GM12878 (cell line): ENCODE measurements at regions not wholly inside any gene's neighbourhood (a gene's known extent, or its start where the extent isn't known, plus 50 kb on each side); places are given as distances from the start of the nearest gene placed in this dataset.

ENCODE experiments used
- ATAC-seq: fragments of 200-7000 bp; cut with Tn5 transposase; 3 replicates; pipeline ENCODE4 v1.9.1; 2020; ENCODE audit warnings: mild to moderate bottlenecking, moderate library complexity
- BruUV-seq: library from RNA; stranded (reverse); fragments of 400-500 nt; replicated peaks from 2 replicates; lab custom pipeline; 2021; lab: Mats Ljungman, UMichigan
- CTCF ChIA-PET: fragments of 300-600 bp; sonication (Branson Sonifier 250); formaldehyde crosslinking; extraction: SDS; loops from one replicate; lab custom pipeline; 2021; ENCODE audit warnings: inconsistent platforms; lab: Yijun Ruan, JAX
- POLR2A ChIA-PET: fragments of 350-600 bp; formaldehyde crosslinking; extraction: SDS; loops from one replicate; lab custom pipeline; 2021; ENCODE audit warnings: inconsistent platforms; lab: Charles Lee
- RAD21 ChIA-PET: fragments of 300-600 bp; sonication (Branson Sonifier 250); formaldehyde crosslinking; loops from one replicate; lab custom pipeline; 2023; ENCODE audit warnings: antibody characterized with exemption; ENCODE audit not compliant: unreplicated experiment; lab: Charles Lee
- SMC1A ChIA-PET: fragments of 300-600 bp; sonication (Branson Sonifier 250); formaldehyde crosslinking; loops from one replicate; lab custom pipeline; 2023; ENCODE audit not compliant: unreplicated experiment, uncharacterized antibody; lab: Charles Lee
- DNase-seq: peaks from one replicate; pipeline ENCODE4 v3.0.0-alpha.2; 2011; ENCODE audit warnings: low read depth, low spot score
- FAIRE-seq: peaks from 3 replicates; lab custom pipeline; 2011; peaks lifted over from hg19 to GRCh38; lab: Jason Lieb, UNC
- H2AFZ ChIP-seq: 2 replicates; pipeline ENCODE4 v1.6.0; 2011; ENCODE audit warnings: low read depth, low read length, control low read depth; ENCODE audit not compliant: control insufficient read depth
- H3K27ac ChIP-seq: 2 replicates; pipeline ENCODE4 v1.5.1; 2011; ENCODE audit warnings: control low read depth; ENCODE audit not compliant: control insufficient read depth, insufficient read depth
- H3K27me3 ChIP-seq, 2 experiments: replicated peaks in 1 of 2; 2 replicates each; pipeline versions ENCODE4 v1.6.0 to v1.6.1; 2011; ENCODE audit warnings: low read length in 1 of 2; ENCODE audit not compliant: control insufficient read depth in 2 of 2, insufficient read depth in 2 of 2
- H3K36me3 ChIP-seq, 2 experiments: 2 replicates each; pipeline ENCODE4 v1.5.1; 2011; ENCODE audit warnings: low read length in 1 of 2; ENCODE audit not compliant: control insufficient read depth in 2 of 2, insufficient read depth in 2 of 2
- H3K4me1 ChIP-seq: 2 replicates; pipeline ENCODE4 v1.6.1; 2011; ENCODE audit warnings: mild to moderate bottlenecking, low read length, moderate library complexity, mixed read lengths; ENCODE audit not compliant: control insufficient read depth, insufficient read depth
- H3K4me2 ChIP-seq: 2 replicates; pipeline ENCODE4 v1.6.0; 2011; ENCODE audit warnings: control low read depth; ENCODE audit not compliant: control insufficient read depth, insufficient read depth
- H3K4me3 ChIP-seq: fragments of 200-600 bp; sonication (generic); 2 replicates; pipeline ENCODE4 v1.5.1; 2016
- H3K79me2 ChIP-seq: 2 replicates; pipeline ENCODE4 v1.6.0; 2011; ENCODE audit warnings: low read length; ENCODE audit not compliant: control insufficient read depth, insufficient read depth
- H3K9ac ChIP-seq: 2 replicates; pipeline ENCODE4 v1.8.0; 2011; ENCODE audit warnings: low read length, control low read depth, mixed read lengths; ENCODE audit not compliant: control insufficient read depth, insufficient read depth
- H3K9me3 ChIP-seq: replicated peaks from 3 replicates; pipeline ENCODE4 v1.5.1; 2011; ENCODE audit warnings: mild to moderate bottlenecking, low read length; ENCODE audit not compliant: control insufficient read depth, insufficient read depth
- H4K20me1 ChIP-seq: 2 replicates; pipeline ENCODE4 v1.6.0; 2011; ENCODE audit not compliant: control insufficient read depth, insufficient read depth
- BACH1 ChIP-seq: fragments of 450-650 bp; IDR thresholded peaks from 2 replicates; pipeline ENCODE4 v1.6.1; 2017; ENCODE audit warnings: mild to moderate bottlenecking, borderline replicate concordance
- MXI1 ChIP-seq: fragments of 150-350 bp; IDR thresholded peaks from 2 replicates; pipeline ENCODE4 v1.6.1; 2011; ENCODE audit warnings: low read depth, mild to moderate bottlenecking, inconsistent platforms, low read length, improper control_type of control experiment
- RUNX3 ChIP-seq: IDR thresholded peaks from 2 replicates; pipeline ENCODE4 v1.6.1; 2012; ENCODE audit warnings: low read length, inconsistent platforms
- SREBF1 ChIP-seq: IDR thresholded peaks from 2 replicates; pipeline ENCODE4 v1.6.1; 2012; ENCODE audit warnings: mild to moderate bottlenecking, low read length
- TARDBP ChIP-seq: IDR thresholded peaks from 2 replicates; pipeline ENCODE4 v1.6.1; 2016; ENCODE audit warnings: borderline replicate concordance
- TCF3 ChIP-seq: IDR thresholded peaks from 2 replicates; pipeline ENCODE4 v1.6.1; 2012; ENCODE audit warnings: low read depth, mild to moderate bottlenecking, low read length, borderline replicate concordance; ENCODE audit not compliant: insufficient read depth
- WGBS: methylation state at CpG from one replicate; pipeline ENCODE4 v1.1.6; 2016; ENCODE audit warnings: low lambda C conversion rate; ENCODE audit not compliant: insufficient replicate concordance, insufficient coverage; ENCODE audit errors: missing lambda C conversion rate; 5-methylcytosine and 5-hydroxymethylcytosine counted together
- in situ Hi-C: fragments of 300-500 bp; cut with MboI; formaldehyde crosslinking; loops from 9 replicates; pipeline ENCODE4 v1.14.3; 2018; ENCODE audit warnings: mixed read lengths
- intact Hi-C: fragments of 100-400 bp; cut with micrococcal nuclease; formaldehyde crosslinking; loops from one replicate; pipeline ENCODE4 v1.14.2; 2022; ENCODE audit not compliant: unreplicated experiment

DNA sequence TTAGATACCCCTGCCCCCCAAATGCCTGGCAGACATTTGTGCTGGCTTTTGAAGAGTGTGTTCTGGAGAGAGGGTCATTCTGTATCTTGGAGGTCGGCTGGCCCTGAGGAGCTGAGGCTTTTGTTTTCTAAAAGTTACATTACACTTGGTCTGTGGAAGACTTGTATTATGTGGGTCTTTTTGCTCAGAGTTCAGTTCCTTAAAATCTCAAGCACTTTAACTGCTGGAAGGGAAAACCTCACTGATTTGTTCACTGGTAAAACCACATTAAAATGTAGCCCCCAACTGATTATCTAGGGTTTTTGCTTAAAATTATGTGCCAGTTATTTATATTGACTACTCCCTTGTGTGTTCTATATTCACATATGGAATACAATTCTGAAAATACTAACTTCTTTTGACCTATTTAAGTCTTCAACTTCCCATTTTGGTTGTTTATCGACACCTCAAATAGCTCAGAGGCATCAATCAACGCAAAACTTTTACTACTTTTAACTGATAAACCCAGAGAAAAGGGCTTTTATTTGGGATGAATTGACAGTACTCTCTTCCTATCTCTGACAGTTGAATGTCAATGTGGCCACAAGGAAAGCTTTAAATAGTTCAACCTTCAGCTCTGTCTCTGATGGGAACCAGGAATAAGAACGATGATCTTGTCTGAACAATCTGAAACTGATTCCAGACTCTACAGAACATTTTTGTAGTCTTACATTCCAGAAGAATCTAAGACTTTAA lies 54.0 kb upstream of the MAP3K1 start (continued):
- TF ChIP-seq TCF3 (no peak), TARDBP (no peak)
- TF ChIP-seq, all 136 proteins: peak for 0

DNA sequence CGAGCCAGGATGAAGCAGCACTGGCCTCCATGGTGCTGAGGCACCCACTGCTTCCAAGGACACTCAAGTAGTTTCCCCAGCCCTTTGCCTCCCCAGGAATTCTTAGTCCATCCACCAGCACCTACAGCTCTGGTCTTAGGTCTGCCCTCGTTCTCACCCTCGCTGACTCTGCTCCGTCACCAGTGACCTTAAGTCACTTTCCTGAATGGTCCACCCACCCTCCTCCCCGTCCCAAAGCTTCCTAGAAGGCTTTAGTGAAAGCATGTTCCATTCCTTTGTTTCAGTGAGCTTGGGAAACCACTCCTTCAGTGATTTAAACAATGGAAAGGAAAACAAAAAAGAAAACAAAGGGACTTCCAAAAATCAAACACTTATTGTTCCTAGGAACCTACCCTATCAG lies 54.6 kb upstream of the MAP3K1 start:
- TF ChIP-seq SREBF1, result no peak
- no peak for TF ChIP-seq MXI1
- no peak for TF ChIP-seq RUNX3
- TF ChIP-seq BACH1, result no peak
- in situ Hi-C loops, result no loop called here
- Histone ChIP-seq H3K36me3 (no peaks in the 10 kb centered on the region), H3K4me2 (no peak overlapping the region), H2AFZ (no peak overlapping the region), H3K4me1 (no peaks in the 10 kb centered on the region), H4K20me1 (no peaks in the 10 kb centered on the region), H3K27ac (no peak overlapping the region), H3K9me3 (no peaks in the 10 kb centered on the region), H3K27me3 (peaks cover 0 to 2% of the 10 kb centered on the region in 2 experiments; a peak in 2 of 4 replicates), H3K4me3 (no peak overlapping the region), H3K9ac (no peak overlapping the region), H3K79me2 (no peaks in the 10 kb centered on the region)
- ChIA-PET CTCF (no interaction called here), SMC1A (interaction anchor here (1.1 to 1.3 kb wide), 2 partner anchors 78 to 324 kb away, joined by 3 to 4 read pairs; no protein-coding TSS in a partner anchor), POLR2A (no interaction called here), RAD21 (interaction anchor here (0.9 to 1.4 kb wide), 2 partner anchors 76 to 91 kb away, joined by 3 to 4 read pairs; no protein-coding TSS in a partner anchor)
- ATAC-seq, result no peak
- WGBS, result 18% methylated on average over 5 of the region's 5 CpGs
- BruUV-seq, result no TSS peak
- FAIRE-seq, result no peak
- intact Hi-C loops, result no loop called here
- DNase-seq, result no peak
